Right atrium auricular region (tissue), 2 donors: ENCODE measurements at regions not wholly inside any gene's neighbourhood (a gene's known extent, or its start where the extent isn't known, plus 50 kb on each side); places are given as distances from the start of the nearest gene placed in this dataset.

Source experiments
- DNase-seq: peaks from one replicate; pipeline ENCODE4 v3.0.0-alpha.2; 2019; ENCODE audit warnings: low spot score
- H3K27ac ChIP-seq, 2 donors: fragments of 200-600 bp; sonication (generic); 1 replicate in 1 of 2; 2 replicates in 1 of 2; pipeline ENCODE4 v1.5.1; 2016 to 2019
- H3K27me3 ChIP-seq, 2 donors: fragments of 200-600 bp; sonication (generic); one replicate each; pipeline versions ENCODE4 v1.5.1 to v1.6.0; 2017 to 2019
- H3K36me3 ChIP-seq: fragments of 200-600 bp; sonication (generic); one replicate; pipeline ENCODE4 v1.5.1; 2016
- H3K4me1 ChIP-seq, 2 donors: fragments of 200-600 bp; sonication (generic); one replicate each; pipeline versions ENCODE4 v1.5.1 to v1.6.0; 2017 to 2019
- H3K4me3 ChIP-seq, 2 donors: fragments of 200-600 bp; sonication (generic); 1 replicate in 1 of 2; 2 replicates in 1 of 2; pipeline ENCODE4 v1.5.1; 2017 to 2019; ENCODE audit warnings: mild to moderate bottlenecking in 1 of 2, moderate library complexity in 1 of 2
- H3K9me3 ChIP-seq, 2 donors: fragments of 200-600 bp; sonication (generic); one replicate each; pipeline ENCODE4 v1.5.1; 2019
- CTCF ChIP-seq, 2 donors: fragments of 200-600 bp; sonication (generic); IDR thresholded peaks; one replicate each; pipeline ENCODE4 v1.5.1; 2019; ENCODE audit warnings: antibody characterized with exemption in 2 of 2

- H3K27ac ChIP-seq, result no peak overlapping the region
- DNase-seq, result no peak
- no peaks in the 10 kb centered on the region for H3K9me3 ChIP-seq
- H3K27me3 ChIP-seq, result no peaks in the 10 kb centered on the region
- no peak overlapping the region for H3K4me3 ChIP-seq
- H3K4me1 ChIP-seq, result no peaks in the 10 kb centered on the region
- H3K36me3 ChIP-seq, result no peaks in the 10 kb centered on the region
- no peak for TF ChIP-seq CTCF (IDR thresholded peaks at IDR 0.05)
These were observed 160.9 kb upstream of the SLC30A5 start for GRCh38 chr5:68932830-68933434.

DNA sequence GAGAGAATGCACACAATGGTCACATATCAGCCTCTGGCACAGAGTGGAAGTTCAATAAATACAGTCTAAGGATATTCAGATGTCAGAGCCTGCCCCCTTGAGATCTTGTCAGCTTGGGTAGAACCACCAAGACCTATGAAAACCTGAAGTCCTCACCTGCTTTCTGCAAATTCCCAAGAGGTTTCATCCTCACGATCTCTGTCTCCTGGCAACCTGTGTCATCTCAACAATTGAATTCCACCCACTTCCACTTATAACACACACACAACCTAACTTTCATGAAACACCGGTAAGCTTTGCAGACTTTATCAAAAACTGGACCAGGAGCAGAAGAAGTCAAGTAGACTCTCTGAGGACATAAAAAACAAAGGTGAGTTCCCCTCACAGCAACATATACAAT is 151.6 kb upstream of the SLC30A5 start:
- H3K27ac ChIP-seq, result no peak overlapping the region
- no peaks in the 10 kb centered on the region for H3K4me1 ChIP-seq
- no peak for DNase-seq
- H3K27me3 ChIP-seq, result no peaks in the 10 kb centered on the region
- no peaks in the 10 kb centered on the region for H3K9me3 ChIP-seq
- TF ChIP-seq CTCF (IDR thresholded peaks at IDR 0.05), result no peak
- no peak overlapping the region for H3K4me3 ChIP-seq
- no peaks in the 10 kb centered on the region for H3K36me3 ChIP-seq

DNA sequence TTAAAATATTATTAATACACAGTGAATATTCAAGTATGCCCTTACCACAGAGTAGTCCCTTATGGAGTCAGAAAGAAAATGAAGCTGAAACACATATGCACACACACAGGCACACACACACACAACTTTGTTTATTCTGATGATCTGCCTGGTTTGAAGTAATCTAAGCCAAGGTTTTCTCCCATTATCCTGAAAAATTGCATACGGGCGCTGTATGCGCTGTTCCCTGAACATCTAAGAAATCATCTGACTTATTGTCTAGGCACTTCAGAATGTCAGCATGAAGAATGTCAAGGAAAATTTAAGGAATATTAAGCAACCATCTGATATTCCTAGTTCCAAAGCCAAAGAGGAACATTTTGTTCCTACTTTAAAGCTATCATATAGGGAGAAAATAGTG is 147.1 kb upstream of the SLC30A5 start:
- no peak for TF ChIP-seq CTCF (IDR thresholded peaks at IDR 0.05)
- no peak overlapping the region for H3K4me3 ChIP-seq
- no peaks in the 10 kb centered on the region for H3K27me3 ChIP-seq
- no peaks in the 10 kb centered on the region for H3K36me3 ChIP-seq
- DNase-seq, result no peak
- peaks cover 0 to 20% of the 10 kb centered on the region in 2 donors for H3K4me1 ChIP-seq
- no peaks in the 10 kb centered on the region for H3K9me3 ChIP-seq
- no peak overlapping the region for H3K27ac ChIP-seq

- no peaks in the 10 kb centered on the region for H3K27me3 ChIP-seq
- H3K9me3 ChIP-seq, result no peaks in the 10 kb centered on the region
- no peak for TF ChIP-seq CTCF (IDR thresholded peaks at IDR 0.05)
- H3K4me3 ChIP-seq, result no peak overlapping the region
- no peaks in the 10 kb centered on the region for H3K36me3 ChIP-seq
- H3K27ac ChIP-seq, result no peak overlapping the region
- H3K4me1 ChIP-seq, result peaks cover 0 to 20% of the 10 kb centered on the region in 2 donors
- no peak for DNase-seq
These were observed 145.8 kb upstream of the SLC30A5 start for GRCh38 chr5:68947986-68948385.

GRCh38 chr5:68949256-68949655 is 144.6 kb upstream of the SLC30A5 start:
- H3K36me3 ChIP-seq, result no peaks in the 10 kb centered on the region

More at GRCh38 chr5:68949256-68949655, 144.6 kb upstream of the SLC30A5 start:
- no peak overlapping the region for H3K4me3 ChIP-seq
- no peaks in the 10 kb centered on the region for H3K27me3 ChIP-seq
- no peaks in the 10 kb centered on the region for H3K9me3 ChIP-seq
- H3K4me1 ChIP-seq, result peaks cover 0 to 33% of the 10 kb centered on the region in 2 donors
- DNase-seq, result no peak
- H3K27ac ChIP-seq, result no peak overlapping the region
- TF ChIP-seq CTCF (IDR thresholded peaks at IDR 0.05), result no peak
